Neural cell (in vitro differentiated cells): ENCODE measurements at regions not wholly inside any gene's neighbourhood (a gene's known extent, or its start where the extent isn't known, plus 50 kb on each side); places are given as distances from the start of the nearest gene placed in this dataset.

Source experiments
- CTCF ChIP-seq: fragments of 450-650 bp; IDR thresholded peaks from 2 replicates; pipeline ENCODE4 v1.5.1; 2014; ENCODE audit warnings: antibody characterized with exemption, mild to moderate bottlenecking, moderate library complexity; ENCODE audit not compliant: poor library complexity, severe bottlenecking
- EP300 ChIP-seq: fragments of 450-650 bp; conservative IDR thresholded peaks from 2 replicates; pipeline ENCODE4 v1.6.1; 2014; ENCODE audit warnings: antibody characterized with exemption, mild to moderate bottlenecking, moderate library complexity; ENCODE audit not compliant: poor library complexity, severe bottlenecking
- TAF1 ChIP-seq: IDR thresholded peaks from 2 replicates; pipeline ENCODE4 v1.6.1; 2012; ENCODE audit warnings: low read depth

DNA sequence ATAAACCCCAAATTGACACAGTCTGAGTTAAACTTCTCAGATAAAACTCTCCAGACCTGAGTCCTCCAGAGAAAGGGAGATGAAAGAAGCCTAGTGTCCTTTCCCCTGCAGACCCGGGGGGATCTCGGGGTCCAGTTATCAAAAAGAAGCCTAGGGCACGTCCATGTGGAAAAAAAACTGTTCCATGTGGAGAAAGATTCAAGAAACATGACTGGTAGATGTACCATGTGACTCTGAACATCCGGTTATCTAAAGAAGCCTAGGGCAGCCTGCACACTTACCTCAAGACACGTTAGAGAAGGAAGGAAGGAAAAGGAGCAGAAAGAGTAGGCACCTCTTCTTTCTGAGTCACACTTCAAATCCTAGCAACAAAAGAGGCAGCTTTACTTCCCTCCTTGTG, 421.0 kb downstream of the LRATD1 start:
- TF ChIP-seq CTCF (no peak), EP300 (no peak), TAF1 (no peak)
